Cerebellar cortex (tissue), 1 donor: ENCODE measurements at regions not wholly inside any gene's neighbourhood (a gene's known extent, or its start where the extent isn't known, plus 50 kb on each side); places are given as distances from the start of the nearest gene placed in this dataset.
"Not testable (repeated sequence)": the region's sequence is repeated elsewhere in the genome, so short reads cannot be mapped to it uniquely, and the experiment has no call there.

Source experiments
- DNase-seq: peaks from one replicate; pipeline ENCODE4 v3.0.0-alpha.2; 2015; ENCODE audit warnings: low spot score

GRCh38 chr3:27661797-27662196 lies 60.3 kb downstream of the EOMES start:
- no peak for DNase-seq

GRCh38 chr3:27659279-27660021 lies 62.7 kb downstream of the EOMES start:
- DNase-seq, result peak; percentile 43

- DNase-seq, result no peak
Observed at GRCh38 chr3:27658741-27659140, 63.4 kb downstream of the EOMES start.

- no peak for DNase-seq
Observed at GRCh38 chr3:27657871-27658270, 64.3 kb downstream of the EOMES start.

DNA sequence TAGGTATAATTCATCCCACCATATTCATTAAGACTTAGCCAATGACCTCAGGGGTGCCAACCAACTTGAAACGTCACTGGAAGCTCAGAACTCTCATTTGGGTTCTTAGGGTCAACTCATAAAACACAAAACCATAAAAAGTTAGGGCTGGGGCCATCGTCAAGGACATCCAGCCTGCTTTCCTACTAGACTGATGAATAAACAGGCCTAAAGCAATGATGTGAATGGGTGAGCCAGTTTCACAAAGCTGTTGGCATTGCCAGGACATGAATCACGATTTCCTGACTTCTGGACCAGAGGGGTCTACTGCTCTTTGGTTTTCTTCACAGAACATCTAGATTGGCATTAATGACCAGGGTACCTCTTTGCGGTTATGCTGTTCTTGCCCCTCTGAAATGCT lies 64.7 kb downstream of the EOMES start:
- no peak for DNase-seq

DNA sequence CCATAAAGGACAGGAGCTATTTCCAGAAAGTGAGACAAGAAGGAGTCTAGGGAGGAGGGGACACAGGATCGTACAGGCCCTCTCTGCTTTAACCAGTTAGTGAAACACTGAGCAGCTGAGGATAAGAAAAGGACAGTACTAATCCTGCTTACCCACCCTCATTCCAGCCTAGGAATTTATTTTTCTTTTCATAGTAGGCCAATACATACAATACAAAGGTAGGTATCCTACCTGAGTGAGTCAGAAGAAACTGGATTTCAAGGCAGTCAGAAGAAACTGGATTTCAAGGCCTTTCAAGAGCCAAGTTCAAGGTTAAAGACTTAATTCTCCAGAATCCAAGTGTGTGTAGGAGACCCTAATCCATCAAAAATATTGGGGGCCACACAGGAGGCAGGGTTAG lies 65.3 kb downstream of the EOMES start:
- DNase-seq, result no peak

DNA sequence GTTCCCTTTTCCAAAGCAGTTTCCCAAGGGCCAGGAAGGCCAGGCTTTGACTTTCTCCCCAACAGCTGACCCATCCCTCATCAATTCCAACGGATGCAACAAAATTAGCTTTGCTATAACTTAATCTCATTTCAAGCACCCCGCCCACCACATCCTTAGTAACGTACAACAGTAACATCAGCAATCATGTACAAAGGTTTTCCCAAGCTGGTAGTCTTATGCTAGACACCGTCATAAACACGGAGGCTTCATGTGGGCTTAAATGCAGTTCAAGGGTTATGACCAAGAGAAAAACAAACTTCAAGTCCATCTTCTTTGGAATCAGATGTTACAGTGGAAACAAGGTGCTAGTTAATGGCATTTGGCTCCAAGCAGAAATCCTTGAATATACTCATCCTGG lies 66.6 kb downstream of the EOMES start:
- DNase-seq, result no peak

DNA sequence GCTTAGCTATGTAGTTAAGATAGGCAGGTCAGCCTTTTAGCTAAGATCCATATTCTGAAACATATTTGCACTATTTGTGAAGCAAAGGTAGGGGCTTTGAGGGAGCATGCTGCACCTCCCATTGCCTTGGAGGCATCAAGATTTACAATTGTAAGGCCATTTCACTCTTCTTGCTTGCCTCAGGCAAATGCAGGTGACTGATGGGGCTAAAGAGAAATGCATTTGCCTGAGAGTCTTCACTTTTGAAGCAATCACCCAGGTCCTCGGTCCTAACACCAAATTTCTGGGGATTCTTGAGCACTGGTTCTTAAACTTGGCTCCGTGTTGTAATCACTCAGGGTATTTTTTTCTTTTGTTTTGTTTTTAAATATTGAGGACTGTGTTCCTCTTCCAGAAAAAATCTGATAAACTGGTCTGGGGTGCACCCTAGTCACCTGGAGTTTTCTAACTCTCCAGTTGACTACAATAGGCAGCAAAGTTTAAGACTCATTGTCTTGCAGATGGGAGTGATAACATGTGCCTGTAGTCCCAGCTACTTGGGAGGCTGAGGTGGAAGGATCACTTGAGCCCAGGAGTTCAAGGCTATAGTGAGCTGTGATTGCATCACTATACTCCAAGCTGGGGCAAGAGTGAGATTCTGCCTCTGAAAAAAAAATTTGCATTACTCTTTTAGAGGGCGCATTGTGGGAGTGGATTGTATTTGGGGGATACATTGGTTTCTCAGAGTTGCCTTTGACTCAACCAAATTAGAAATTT lies 68.1 kb downstream of the EOMES start:
- DNase-seq, result no peak

DNA sequence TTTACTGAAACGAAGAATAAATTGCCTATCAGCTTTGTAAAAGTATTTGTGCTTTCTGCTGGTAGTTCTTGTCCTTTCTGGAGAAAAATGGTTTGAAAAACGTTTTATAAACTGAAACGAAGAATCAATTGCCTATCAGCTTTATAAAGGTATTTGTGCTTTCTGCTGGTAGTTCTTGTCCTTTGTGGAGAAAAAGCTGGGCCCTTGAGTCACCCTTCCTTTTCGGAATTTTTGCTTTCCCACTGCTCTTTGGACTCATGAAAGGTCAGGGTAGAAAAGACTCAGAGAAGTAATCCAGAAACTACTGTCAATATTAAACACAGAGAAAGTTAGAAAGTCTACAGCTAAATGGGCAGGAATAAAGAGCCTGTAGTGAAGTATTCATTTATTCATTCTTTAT lies 72.8 kb downstream of the EOMES start:
- no peak for DNase-seq

DNA sequence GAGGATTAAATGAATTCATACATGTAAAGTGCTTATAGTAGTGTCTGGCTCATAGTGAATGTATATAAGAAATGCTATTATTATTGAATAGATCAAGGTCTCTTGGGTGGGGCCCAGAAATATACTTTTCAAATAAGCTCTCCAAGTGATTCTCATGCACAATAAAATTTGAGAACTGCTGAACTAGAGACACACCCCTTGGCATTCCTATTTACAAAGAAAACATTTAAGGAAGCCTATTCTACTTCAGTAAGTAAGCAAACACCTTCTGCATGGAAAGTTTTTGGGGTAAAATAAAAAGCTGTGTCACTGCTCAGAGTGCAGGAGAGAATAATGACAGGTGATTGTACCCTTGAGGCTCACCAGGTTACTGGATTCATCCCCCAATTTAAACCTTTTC lies 75.2 kb downstream of the EOMES start:
- no peak for DNase-seq

DNA sequence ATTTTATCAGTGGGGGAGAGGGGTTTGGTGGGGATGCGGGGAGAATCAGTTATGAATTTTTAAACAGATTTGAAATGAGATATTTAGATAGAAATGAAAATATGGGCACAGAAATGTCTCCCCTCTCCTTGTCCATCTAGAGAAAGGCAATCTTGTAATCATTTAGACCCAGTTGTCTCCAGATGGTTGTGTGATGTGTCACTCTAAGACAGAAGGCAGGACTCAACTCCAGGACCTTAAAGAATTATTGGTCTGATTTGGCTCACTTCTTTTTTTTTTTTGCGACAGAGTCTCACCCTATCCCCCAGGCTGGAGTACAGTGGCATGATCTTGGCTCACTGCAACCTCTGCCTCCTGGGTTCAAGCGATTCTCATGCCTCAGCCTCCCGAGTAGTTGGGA lies 77.2 kb downstream of the EOMES start:
- no peak for DNase-seq

- DNase-seq, result no peak
Observed at GRCh38 chr3:27643355-27643754, 78.8 kb downstream of the EOMES start.

GRCh38 chr3:27642796-27643195 lies 79.3 kb downstream of the EOMES start:
- DNase-seq, result no peak

- DNase-seq, result no peak
Observed at GRCh38 chr3:27641888-27642601, 80.1 kb downstream of the EOMES start.

GRCh38 chr3:27641271-27641800 lies 80.8 kb downstream of the EOMES start:
- DNase-seq, result no peak

- no peak for DNase-seq
Observed at GRCh38 chr3:27639271-27639670, 82.9 kb downstream of the EOMES start.

DNA sequence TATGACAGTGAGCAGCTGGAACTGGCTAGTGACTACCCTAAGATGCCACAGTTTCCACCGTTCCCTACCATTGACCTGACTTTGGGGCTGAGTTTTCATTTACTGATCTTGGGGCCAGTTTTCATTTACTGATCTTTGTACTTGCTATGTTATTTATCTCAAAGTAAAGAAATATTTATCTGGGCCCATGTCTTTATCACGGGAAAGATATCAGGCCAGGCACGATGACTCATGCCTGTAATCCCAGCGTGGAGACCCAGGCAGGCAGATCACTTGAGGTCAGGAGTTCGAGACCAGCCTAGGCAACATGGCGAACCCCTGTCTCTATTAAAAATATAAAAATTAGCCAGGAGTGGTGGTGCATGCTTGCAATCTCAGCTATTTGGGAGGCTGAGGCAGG lies 83.5 kb downstream of the EOMES start:
- DNase-seq, result no peak

DNA sequence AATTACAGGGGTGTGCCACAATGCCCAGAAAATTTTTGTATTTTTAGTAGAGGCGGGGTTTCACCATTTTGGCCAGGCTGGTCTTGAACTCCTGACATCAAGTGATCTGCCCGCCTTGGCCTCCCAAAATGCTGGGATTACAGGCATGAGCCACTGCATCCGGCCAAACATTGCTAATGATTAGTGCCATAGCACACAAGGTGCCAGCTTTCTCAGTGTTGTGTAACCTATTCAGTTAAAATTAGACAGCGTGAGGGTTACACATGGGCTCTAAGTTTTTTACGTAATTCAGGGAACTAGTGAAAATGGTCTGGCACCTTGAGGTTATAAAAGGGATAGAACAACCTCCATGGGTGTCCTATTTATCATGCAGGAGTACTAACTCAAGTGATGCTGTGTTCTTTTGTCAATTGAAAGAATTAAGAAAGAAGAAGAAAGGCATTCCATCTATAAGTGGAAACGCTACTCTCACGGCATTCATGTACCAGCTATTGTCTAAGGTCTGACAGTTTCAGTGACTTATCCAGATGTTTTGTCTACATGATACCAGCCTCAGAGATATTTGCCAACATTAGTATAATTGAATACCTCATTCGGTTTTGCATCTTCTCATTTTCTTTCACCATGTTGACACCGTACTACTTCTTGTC lies 84.7 kb downstream of the EOMES start:
- DNase-seq, result no peak

- not testable (repeated sequence) for DNase-seq
Observed at GRCh38 chr3:27635006-27635405, 87.1 kb downstream of the EOMES start.

DNA sequence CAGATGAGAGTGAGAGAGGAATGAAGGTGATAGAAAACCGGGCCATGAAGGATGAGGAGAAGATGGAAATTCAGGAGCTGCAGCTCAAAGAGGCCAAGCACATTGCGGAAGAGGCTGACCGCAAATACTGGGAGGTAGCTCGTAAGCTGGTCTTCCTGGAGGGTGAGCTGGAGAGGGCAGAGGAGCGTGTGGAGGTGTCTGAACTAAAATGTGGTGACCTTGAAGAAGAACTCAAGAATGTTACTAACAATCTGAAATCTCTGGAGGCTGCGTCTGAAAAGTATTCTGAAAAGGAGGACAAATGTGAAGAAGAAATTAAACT lies 88.9 kb downstream of the EOMES start:
- DNase-seq, result peak; percentile 15

DNA sequence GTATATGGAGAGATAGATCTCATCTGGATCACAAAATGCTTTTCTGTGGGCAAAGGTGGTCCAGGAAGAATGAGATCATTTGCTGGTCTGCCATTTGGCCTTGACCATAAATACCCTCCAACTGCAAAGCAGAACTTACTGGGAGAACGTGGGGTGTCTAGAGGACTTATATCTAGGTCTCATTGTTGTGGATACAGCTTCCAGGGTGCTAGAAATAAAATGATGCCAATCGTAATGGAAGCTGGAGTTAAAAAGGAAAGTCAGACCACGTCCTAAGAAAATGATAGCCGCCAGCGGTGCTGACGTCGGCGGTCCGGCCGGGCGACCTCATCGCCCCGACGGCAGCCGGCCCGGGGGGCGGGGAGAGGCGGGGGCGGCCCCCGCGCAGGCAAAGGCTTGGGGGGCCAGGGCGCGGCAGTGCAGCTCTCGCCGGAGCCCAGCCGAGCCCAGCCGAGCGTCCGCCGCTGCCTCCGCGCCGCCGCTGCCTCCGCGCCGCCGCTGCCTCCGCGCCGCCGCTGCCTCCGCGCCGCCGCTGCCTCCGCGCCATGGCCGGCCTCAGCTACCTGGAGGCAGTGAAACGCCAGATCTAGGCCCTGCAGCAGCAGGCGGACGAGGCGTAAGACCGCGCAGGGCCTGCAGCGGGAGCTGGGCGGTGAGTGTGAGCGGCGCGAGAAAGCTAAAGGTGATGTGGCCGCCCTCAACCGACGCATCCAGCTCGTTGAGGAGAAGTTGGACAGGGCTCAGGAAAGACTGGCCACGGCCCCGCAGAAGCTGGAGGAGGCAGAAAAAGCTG lies 89.5 kb downstream of the EOMES start:
- DNase-seq, result no peak

DNA sequence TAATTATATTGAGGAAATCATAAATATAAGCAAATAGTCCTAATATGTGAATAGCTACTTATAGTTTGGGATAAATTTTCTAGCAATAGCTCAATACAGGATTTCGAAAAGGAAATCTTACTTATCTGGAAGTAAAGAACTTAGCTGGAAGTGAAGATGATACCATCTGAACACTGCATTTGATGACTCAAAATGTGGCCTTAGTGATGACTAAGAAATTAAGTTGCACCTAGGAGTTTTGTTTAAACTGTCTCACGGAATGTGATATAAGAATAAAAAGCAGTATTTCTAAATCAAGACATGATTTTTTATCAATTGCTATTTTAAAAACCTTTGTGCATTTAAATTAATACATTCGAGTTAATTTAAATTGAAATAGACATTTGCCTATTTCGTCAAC lies 91.2 kb downstream of the EOMES start:
- DNase-seq, result no peak
